Thyroid gland (tissue), 4 donors: ENCODE measurements at regions not wholly inside any gene's neighbourhood (a gene's known extent, or its start where the extent isn't known, plus 50 kb on each side); places are given as distances from the start of the nearest gene placed in this dataset.

ENCODE experiments used
- DNase-seq, 2 donors: peaks; one replicate each; pipeline ENCODE4 v3.0.0-alpha.2; 2019
- H3K27ac ChIP-seq, 3 donors: fragments of 200-600 bp; sonication (generic); 1 replicate in 2 of 3; 2 replicates in 1 of 3; pipeline ENCODE4 v1.5.1; 2016 to 2019; ENCODE audit warnings: mild to moderate bottlenecking in 1 of 3, moderate library complexity in 1 of 3
- H3K27me3 ChIP-seq: fragments of 200-600 bp; sonication (generic); one replicate; pipeline ENCODE4 v1.5.1; 2019
- H3K36me3 ChIP-seq, 2 donors: fragments of 200-600 bp; sonication (generic); one replicate each; pipeline ENCODE4 v1.5.1; 2016 to 2019
- H3K4me1 ChIP-seq, 2 donors: fragments of 200-600 bp; sonication (generic); one replicate each; pipeline ENCODE4 v1.5.1; 2017 to 2019
- H3K4me3 ChIP-seq, 3 donors: fragments of 200-600 bp; sonication (generic); replicated peaks in 1 of 3; 1 replicate in 2 of 3; 2 replicates in 1 of 3; pipeline ENCODE4 v1.5.1; 2016; ENCODE audit warnings: mild to moderate bottlenecking in 1 of 3
- H3K9me3 ChIP-seq: fragments of 200-600 bp; sonication (generic); one replicate; pipeline ENCODE4 v1.5.1; 2017
- POLR2A ChIP-seq, 2 donors: fragments of 450-650 bp; IDR thresholded peaks; one replicate each; pipeline ENCODE4 v1.6.1; 2017; ENCODE audit warnings: antibody characterized with exemption in 2 of 2, mild to moderate bottlenecking in 2 of 2, moderate library complexity in 1 of 2
- WGBS, 2 donors: methylation state at CpG; one replicate each; pipeline ENCODE4 v1.1.5; 2017; 5-methylcytosine and 5-hydroxymethylcytosine counted together
- intact Hi-C: fragments of 100-400 bp; cut with DNase I; formaldehyde crosslinking; loops from one replicate; pipeline ENCODE4 v1.15.1; 2023
- TF ChIP-seq, protein P1 (sequence below), 6 experiments: fragments of 200-600 bp in 3 of 6; fragments of 450-650 bp in 3 of 6; sonication (generic) in 3 of 6; IDR thresholded peaks; one replicate each; pipeline ENCODE4 v1.5.1; 2016 to 2019; ENCODE audit warnings: antibody characterized with exemption in 6 of 6, mild to moderate bottlenecking in 2 of 6, inconsistent platforms in 1 of 6, moderate library complexity in 1 of 6

DNA sequence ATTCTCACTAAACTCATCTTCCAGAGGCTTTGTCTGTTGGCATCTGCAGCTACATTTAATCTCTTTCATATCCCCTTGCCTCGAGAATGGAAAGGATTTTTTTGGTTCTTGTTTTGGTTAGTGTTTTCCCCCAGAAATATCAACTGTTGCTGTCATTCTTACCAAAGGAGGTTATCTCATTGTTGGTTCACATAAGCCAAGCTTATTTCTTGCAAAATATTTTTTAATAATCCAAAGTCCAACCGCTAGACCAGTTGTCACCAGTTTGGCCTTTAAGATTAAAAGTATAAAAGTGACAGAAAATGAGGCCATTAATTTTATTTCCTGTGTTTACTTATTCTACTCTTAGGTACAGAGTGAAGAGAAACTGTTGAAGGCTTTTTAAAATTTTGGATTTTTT, 66.5 kb upstream of the PROX1 start:
- TF ChIP-seq, protein P1, sequence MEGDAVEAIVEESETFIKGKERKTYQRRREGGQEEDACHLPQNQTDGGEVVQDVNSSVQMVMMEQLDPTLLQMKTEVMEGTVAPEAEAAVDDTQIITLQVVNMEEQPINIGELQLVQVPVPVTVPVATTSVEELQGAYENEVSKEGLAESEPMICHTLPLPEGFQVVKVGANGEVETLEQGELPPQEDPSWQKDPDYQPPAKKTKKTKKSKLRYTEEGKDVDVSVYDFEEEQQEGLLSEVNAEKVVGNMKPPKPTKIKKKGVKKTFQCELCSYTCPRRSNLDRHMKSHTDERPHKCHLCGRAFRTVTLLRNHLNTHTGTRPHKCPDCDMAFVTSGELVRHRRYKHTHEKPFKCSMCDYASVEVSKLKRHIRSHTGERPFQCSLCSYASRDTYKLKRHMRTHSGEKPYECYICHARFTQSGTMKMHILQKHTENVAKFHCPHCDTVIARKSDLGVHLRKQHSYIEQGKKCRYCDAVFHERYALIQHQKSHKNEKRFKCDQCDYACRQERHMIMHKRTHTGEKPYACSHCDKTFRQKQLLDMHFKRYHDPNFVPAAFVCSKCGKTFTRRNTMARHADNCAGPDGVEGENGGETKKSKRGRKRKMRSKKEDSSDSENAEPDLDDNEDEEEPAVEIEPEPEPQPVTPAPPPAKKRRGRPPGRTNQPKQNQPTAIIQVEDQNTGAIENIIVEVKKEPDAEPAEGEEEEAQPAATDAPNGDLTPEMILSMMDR (IDR thresholded peaks at IDR 0.05) = no peak
- TF ChIP-seq POLR2A (IDR thresholded peaks at IDR 0.05) = no peak
- no peak overlapping the region for H3K4me3 ChIP-seq
- intact Hi-C loops = no loop called here
- no peaks in the 10 kb centered on the region for H3K9me3 ChIP-seq
- H3K27me3 ChIP-seq = no peaks in the 10 kb centered on the region
- H3K4me1 ChIP-seq = no peaks in the 10 kb centered on the region
- H3K27ac ChIP-seq = no peak overlapping the region
- 45 to 64% methylated on average over 2 of the region's 2 CpGs for WGBS, 2 donors
- DNase-seq = no peak
- no peaks in the 10 kb centered on the region for H3K36me3 ChIP-seq

GRCh38 chr1:213921712-213922111, 66.1 kb upstream of the PROX1 start:
- intact Hi-C loops = no loop called here
- Histone ChIP-seq H3K9me3 (no peaks in the 10 kb centered on the region), H3K27ac (no peak overlapping the region), H3K4me3 (no peak overlapping the region), H3K36me3 (no peaks in the 10 kb centered on the region), H3K27me3 (no peaks in the 10 kb centered on the region), H3K4me1 (no peaks in the 10 kb centered on the region)
- DNase-seq = no peak
- no peak for TF ChIP-seq POLR2A (IDR thresholded peaks at IDR 0.05)
- TF ChIP-seq, protein P1 (IDR thresholded peaks at IDR 0.05) = no peak
- WGBS, 2 donors = 77 to 78% methylated on average over 5 of the region's 5 CpGs

DNA sequence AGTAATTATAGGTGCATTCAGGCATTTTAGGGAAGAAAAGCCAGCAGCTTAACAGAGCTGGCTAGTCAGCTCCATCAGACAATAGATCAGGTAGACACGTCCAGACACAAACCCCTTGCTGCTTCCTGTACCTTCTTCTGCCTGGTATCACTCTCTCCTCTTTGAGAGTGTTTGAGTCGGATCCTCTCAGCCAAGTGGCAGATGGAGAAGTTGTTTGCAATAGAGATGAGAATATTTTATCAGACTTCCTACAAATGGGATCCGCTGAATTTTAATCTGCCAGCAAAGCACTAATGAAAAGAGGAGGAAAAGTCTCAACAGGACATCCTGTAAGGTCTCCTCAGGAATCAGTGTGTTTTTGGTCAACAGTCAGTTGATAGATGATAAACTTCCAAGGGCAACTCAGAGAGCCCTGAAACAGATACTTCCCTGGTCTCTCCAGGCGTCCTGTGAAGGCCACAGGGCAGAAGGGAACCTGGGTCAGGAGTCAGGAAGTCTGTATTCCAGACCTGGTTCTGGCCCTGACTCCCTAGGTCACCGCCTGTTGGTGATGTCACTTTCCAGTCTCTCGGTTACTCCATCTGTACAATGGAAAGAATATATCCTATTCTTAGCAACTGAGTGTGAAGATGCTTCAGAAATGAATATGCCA, 62.1 kb upstream of the PROX1 start:
- Histone ChIP-seq H3K4me3 (no peak overlapping the region), H3K4me1 (no peaks in the 10 kb centered on the region), H3K27me3 (no peaks in the 10 kb centered on the region), H3K27ac (no peak overlapping the region), H3K9me3 (no peaks in the 10 kb centered on the region), H3K36me3 (no peaks in the 10 kb centered on the region)
- TF ChIP-seq POLR2A (IDR thresholded peaks at IDR 0.05) = no peak
- TF ChIP-seq, protein P1 (IDR thresholded peaks at IDR 0.05) = no peak
- intact Hi-C loops = no loop called here
- peak in 1 of 2 donors; percentile 7 for DNase-seq
- WGBS, 2 donors = 82% methylated on average over 6 of the region's 6 CpGs

- peaks cover 6 to 10% of the 10 kb centered on the region in 2 donors for H3K4me1 ChIP-seq
- intact Hi-C loops = no loop called here
- H3K4me3 ChIP-seq = no peak overlapping the region
- TF ChIP-seq POLR2A (IDR thresholded peaks at IDR 0.05) = no peak
- TF ChIP-seq, protein P1 (IDR thresholded peaks at IDR 0.05) = no peak
- no peak overlapping the region for H3K27ac ChIP-seq
- no peaks in the 10 kb centered on the region for H3K27me3 ChIP-seq
- no peaks in the 10 kb centered on the region for H3K36me3 ChIP-seq
- WGBS, 2 donors = 89 to 95% methylated on average over 6 of the region's 6 CpGs
- DNase-seq = no peak
- H3K9me3 ChIP-seq = no peaks in the 10 kb centered on the region
Measured at GRCh38 chr1:213927846-213928245, 59.9 kb upstream of the PROX1 start.

DNA sequence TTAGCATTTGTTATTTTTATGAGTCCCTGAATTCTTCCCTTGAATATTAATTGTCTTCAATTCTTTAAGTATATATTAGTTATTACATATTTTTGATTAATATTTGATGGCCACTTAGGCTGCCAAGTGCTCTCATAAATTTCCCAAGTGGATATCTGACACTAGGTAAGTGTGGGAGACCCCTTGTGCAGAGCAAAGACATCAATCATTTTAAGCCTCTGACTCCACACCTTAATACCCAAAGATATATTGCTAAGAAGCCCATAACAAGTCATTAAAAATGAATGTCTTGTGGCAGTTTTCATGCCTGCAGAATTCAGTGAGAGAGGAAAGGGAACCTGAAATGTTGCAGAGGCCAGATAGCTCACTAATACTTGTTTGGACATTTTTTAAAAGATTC, 58.4 kb upstream of the PROX1 start:
- no peaks in the 10 kb centered on the region for H3K9me3 ChIP-seq
- H3K4me1 ChIP-seq = peaks cover 12 to 13% of the 10 kb centered on the region in 2 donors
- TF ChIP-seq, protein P1 (IDR thresholded peaks at IDR 0.05) = no peak
- no peak for TF ChIP-seq POLR2A (IDR thresholded peaks at IDR 0.05)
- H3K27me3 ChIP-seq = no peaks in the 10 kb centered on the region
- H3K36me3 ChIP-seq = no peaks in the 10 kb centered on the region
- H3K27ac ChIP-seq = no peak overlapping the region
- DNase-seq = no peak
- intact Hi-C loops = no loop called here
- H3K4me3 ChIP-seq = no peak overlapping the region
